HEK293 (cell line): ENCODE measurements at regions not wholly inside any gene's neighbourhood (a gene's known extent, or its start where the extent isn't known, plus 50 kb on each side); places are given as distances from the start of the nearest gene placed in this dataset.

ENCODE experiments used
- CTCF ChIA-PET: fragments of 350-600 bp; formaldehyde crosslinking; extraction: SDS; loops from one replicate; lab custom pipeline; 2021; ENCODE audit warnings: antibody characterized with exemption; lab: Yijun Ruan, JAX
- POLR2A ChIA-PET: fragments of 300-600 bp; formaldehyde crosslinking; extraction: SDS; loops from one replicate; lab custom pipeline; 2020; ENCODE audit warnings: antibody characterized with exemption, inconsistent platforms; lab: Yijun Ruan, JAX
- H3K27ac ChIP-seq: fragments of 200-500 bp; sonication (Bioruptor generic); 2 replicates; pipeline ENCODE4 v1.5.1; 2014; ENCODE audit warnings: low read depth, low read length, control low read depth, inconsistent platforms; ENCODE audit errors: extremely low read depth
- H3K36me3 ChIP-seq, 2 experiments: fragments of 200-500 bp in 1 of 2; sonication (Bioruptor generic) in 1 of 2; 1 replicate in 1 of 2; 2 replicates in 1 of 2; pipeline ENCODE4 v1.5.1; 2014 to 2017; ENCODE audit warnings: inconsistent platforms in 2 of 2, low read length in 2 of 2; ENCODE audit not compliant: control insufficient read depth in 2 of 2, insufficient read depth in 1 of 2
- H3K4me1 ChIP-seq: fragments of 200-500 bp; sonication (Bioruptor generic); 2 replicates; pipeline ENCODE4 v1.5.1; 2014; ENCODE audit warnings: mild to moderate bottlenecking, low read length, inconsistent platforms; ENCODE audit not compliant: control insufficient read depth, insufficient read depth
- H3K4me3 ChIP-seq: 2 replicates; pipeline ENCODE4 v1.5.1; 2011; ENCODE audit warnings: low read depth, mild to moderate bottlenecking, control low read depth, low read length, moderate library complexity
- H3K9me3 ChIP-seq: fragments of 200-500 bp; sonication (Bioruptor generic); 2 replicates; pipeline ENCODE4 v1.5.1; 2014; ENCODE audit warnings: low read depth, low read length, inconsistent platforms; ENCODE audit not compliant: control insufficient read depth, insufficient read depth
- GFI1B ChIP-seq: fragments of 450-650 bp; formaldehyde crosslinking; IDR thresholded peaks from 2 replicates; pipeline ENCODE4 v1.5.1; 2016; ENCODE audit warnings: missing biosample characterization, missing genetic modification characterization
- GLIS2 ChIP-seq: fragments of 450-650 bp; formaldehyde crosslinking; IDR thresholded peaks from 2 replicates; pipeline ENCODE4 v1.5.1; 2016; ENCODE audit warnings: missing biosample characterization, missing genetic modification characterization
- IKZF3 ChIP-seq: fragments of 450-650 bp; IDR thresholded peaks from 2 replicates; pipeline ENCODE4 v1.5.0; 2018; ENCODE audit warnings: missing biosample characterization, mild to moderate bottlenecking, missing genetic modification characterization, moderate library complexity
- KLF10 ChIP-seq: fragments of 450-650 bp; IDR thresholded peaks from 2 replicates; pipeline ENCODE4 v1.5.1; 2018; ENCODE audit warnings: missing biosample characterization, mild to moderate bottlenecking, missing genetic modification characterization
- PRDM4 ChIP-seq: fragments of 450-650 bp; formaldehyde crosslinking; IDR thresholded peaks from 2 replicates; pipeline ENCODE4 v1.5.1; 2017; ENCODE audit warnings: missing biosample characterization, missing genetic modification characterization
- ZBTB21 ChIP-seq: fragments of 450-650 bp; formaldehyde crosslinking; IDR thresholded peaks from 2 replicates; pipeline ENCODE4 v1.5.1; 2017; ENCODE audit warnings: missing biosample characterization, missing genetic modification characterization
- ZFP3 ChIP-seq: fragments of 450-650 bp; formaldehyde crosslinking; IDR thresholded peaks from 2 replicates; pipeline ENCODE4 v1.5.1; 2016; ENCODE audit warnings: low read depth, missing biosample characterization, missing genetic modification characterization
- ZNF211 ChIP-seq: fragments of 450-650 bp; formaldehyde crosslinking; IDR thresholded peaks from 2 replicates; pipeline ENCODE4 v1.5.1; 2016; ENCODE audit warnings: low read depth, missing biosample characterization, missing genetic modification characterization
- ZNF214 ChIP-seq: fragments of 450-650 bp; formaldehyde crosslinking; IDR thresholded peaks from 2 replicates; pipeline ENCODE4 v1.5.1; 2017; ENCODE audit warnings: missing biosample characterization, mild to moderate bottlenecking, missing genetic modification characterization, borderline replicate concordance
- ZNF221 ChIP-seq: fragments of 450-650 bp; formaldehyde crosslinking; IDR thresholded peaks from 2 replicates; pipeline ENCODE4 v1.5.1; 2017; ENCODE audit warnings: missing biosample characterization, missing genetic modification characterization, borderline replicate concordance
- ZNF274 ChIP-seq, 2 experiments: fragments of 200-500 bp in 1 of 2; fragments of 450-650 bp in 1 of 2; sonication (Bioruptor generic) in 1 of 2; formaldehyde crosslinking in 1 of 2; IDR thresholded peaks; 2 replicates each; pipeline versions ENCODE4 v1.5.1 to v1.6.1; 2014 to 2016; ENCODE audit warnings: borderline replicate concordance in 1 of 2, inconsistent platforms in 1 of 2, low read length in 1 of 2, missing biosample characterization in 1 of 2, missing genetic modification characterization in 1 of 2
- ZNF280C ChIP-seq: fragments of 450-650 bp; formaldehyde crosslinking; IDR thresholded peaks from 2 replicates; pipeline ENCODE4 v1.5.1; 2016; ENCODE audit warnings: missing biosample characterization, missing genetic modification characterization
- ZNF292 ChIP-seq: fragments of 450-650 bp; formaldehyde crosslinking; IDR thresholded peaks from 2 replicates; pipeline ENCODE4 v1.5.1; 2016; ENCODE audit warnings: low read depth, missing biosample characterization, missing genetic modification characterization, borderline replicate concordance
- ZNF324 ChIP-seq: fragments of 450-650 bp; formaldehyde crosslinking; IDR thresholded peaks from 2 replicates; pipeline ENCODE4 v1.5.1; 2016; ENCODE audit warnings: missing biosample characterization, missing genetic modification characterization
- ZNF335 ChIP-seq: fragments of 450-650 bp; formaldehyde crosslinking; conservative IDR thresholded peaks from 2 replicates; pipeline ENCODE4 v1.5.1; 2016; ENCODE audit warnings: missing biosample characterization, missing genetic modification characterization
- ZNF404 ChIP-seq: fragments of 450-650 bp; formaldehyde crosslinking; IDR thresholded peaks from 2 replicates; pipeline ENCODE4 v1.5.1; 2017; ENCODE audit warnings: missing biosample characterization, missing genetic modification characterization
- ZNF426 ChIP-seq: fragments of 450-650 bp; formaldehyde crosslinking; IDR thresholded peaks from 2 replicates; pipeline ENCODE4 v1.5.1; 2017; ENCODE audit warnings: missing biosample characterization, missing genetic modification characterization, mild to moderate bottlenecking, inconsistent platforms, moderate library complexity
- ZNF571 ChIP-seq: fragments of 450-650 bp; formaldehyde crosslinking; IDR thresholded peaks from 2 replicates; pipeline ENCODE4 v1.5.0; 2017; ENCODE audit warnings: missing biosample characterization, missing genetic modification characterization
- ZNF580 ChIP-seq: fragments of 450-650 bp; formaldehyde crosslinking; IDR thresholded peaks from 2 replicates; pipeline ENCODE4 v1.5.1; 2016; ENCODE audit warnings: missing biosample characterization, missing genetic modification characterization
- ZNF624 ChIP-seq: fragments of 450-650 bp; formaldehyde crosslinking; IDR thresholded peaks from 2 replicates; pipeline ENCODE4 v1.5.1; 2017; ENCODE audit warnings: missing biosample characterization, missing genetic modification characterization
- ZNF664 ChIP-seq: fragments of 450-650 bp; formaldehyde crosslinking; IDR thresholded peaks from 2 replicates; pipeline ENCODE4 v1.5.1; 2016; ENCODE audit warnings: missing biosample characterization, missing genetic modification characterization
- ZNF76 ChIP-seq: fragments of 450-650 bp; formaldehyde crosslinking; IDR thresholded peaks from 2 replicates; pipeline ENCODE4; 2016; ENCODE audit warnings: low read depth, missing biosample characterization, missing genetic modification characterization, borderline replicate concordance
- ZNF791 ChIP-seq: fragments of 450-650 bp; formaldehyde crosslinking; IDR thresholded peaks from 2 replicates; pipeline ENCODE4 v1.5.1; 2016; ENCODE audit warnings: missing biosample characterization, missing genetic modification characterization
- ZNF843 ChIP-seq: fragments of 450-650 bp; formaldehyde crosslinking; IDR thresholded peaks from 2 replicates; pipeline ENCODE4 v1.5.1; 2016; ENCODE audit warnings: missing biosample characterization, missing genetic modification characterization
- ZSCAN30 ChIP-seq: fragments of 450-650 bp; IDR thresholded peaks from 2 replicates; pipeline ENCODE4 v1.5.1; 2018; ENCODE audit warnings: missing biosample characterization, mild to moderate bottlenecking, missing genetic modification characterization, moderate library complexity

GRCh38 chr3:176824811-176825210 lies 372.5 kb downstream of the TBL1XR1 start:
- H3K27ac ChIP-seq = no peak overlapping the region
- ChIA-PET POLR2A (no interaction called here), CTCF (no interaction called here)
- H3K4me3 ChIP-seq = no peak overlapping the region
- H3K36me3 ChIP-seq = no peaks in the 10 kb centered on the region
- TF ChIP-seq ZBTB21 (tag by site-specific recombination) (no peak), ZFP3 (tag by site-specific recombination) (no peak), ZNF335 (tag by site-specific recombination) (no peak), ZNF324 (tag by site-specific recombination) (no peak), ZNF214 (tag by site-specific recombination) (no peak), ZNF580 (tag by site-specific recombination) (no peak), ZSCAN30 (tag by site-specific recombination) (no peak), ZNF624 (tag by site-specific recombination) (no peak), ZNF791 (tag by site-specific recombination) (no peak), ZNF664 (tag by site-specific recombination) (no peak), KLF10 (tag by site-specific recombination) (no peak)
- H3K4me1 ChIP-seq = no peaks in the 10 kb centered on the region
- H3K9me3 ChIP-seq = no peaks in the 10 kb centered on the region

GRCh38 chr3:176820764-176821163 lies 376.5 kb downstream of the TBL1XR1 start:
- no peaks in the 10 kb centered on the region for H3K4me1 ChIP-seq
- ChIA-PET CTCF (interaction anchor here (0.5 to 1.2 kb wide), 2 partner anchors 20 to 41 kb away, joined by 4 to 6 read pairs; no protein-coding TSS in a partner anchor), POLR2A (no interaction called here)
- H3K27ac ChIP-seq = no peak overlapping the region
- H3K9me3 ChIP-seq = no peaks in the 10 kb centered on the region
- TF ChIP-seq ZFP3 (tag by site-specific recombination) (no peak), ZNF426 (no peak), ZNF292 (tag by site-specific recombination) (no peak), ZNF664 (tag by site-specific recombination) (no peak), ZNF274 (IDR thresholded peaks at IDR 0.05; ENCODE audit: low read length) (no peak), ZNF274 (tag by site-specific recombination; IDR thresholded peaks at IDR 0.05; ENCODE audit: borderline replicate concordance) (no peak), PRDM4 (no peak), ZNF280C (tag by site-specific recombination) (no peak), ZNF211 (no peak), ZNF214 (tag by site-specific recombination) (no peak), ZNF571 (tag by site-specific recombination) (no peak), ZNF76 (tag by site-specific recombination) (no peak), ZNF404 (no peak), ZNF221 (tag by site-specific recombination) (no peak), IKZF3 (no peak), GLIS2 (tag by site-specific recombination) (no peak), ZNF843 (tag by site-specific recombination) (no peak), GFI1B (tag by site-specific recombination) (no peak)
- H3K4me3 ChIP-seq = no peak overlapping the region
- H3K36me3 ChIP-seq = no peaks in the 10 kb centered on the region
